Tibial nerve (tissue), 4 donors: ENCODE measurements at regions not wholly inside any gene's neighbourhood (a gene's known extent, or its start where the extent isn't known, plus 50 kb on each side); places are given as distances from the start of the nearest gene placed in this dataset.
"Not testable (repeated sequence)": the region's sequence is repeated elsewhere in the genome, so short reads cannot be mapped to it uniquely, and the experiment has no call there.

Experiments
- EP300 ChIP-seq, 2 donors: sonication (generic); formaldehyde crosslinking; IDR thresholded peaks; one replicate each; pipeline ENCODE4 v1.6.1; 2017; ENCODE audit warnings: antibody characterized with exemption in 2 of 2, mild to moderate bottlenecking in 1 of 2
- POLR2A ChIP-seq, 2 donors: fragments of 450-650 bp; IDR thresholded peaks; one replicate each; pipeline ENCODE4 v1.6.1; 2017; ENCODE audit warnings: antibody characterized with exemption in 2 of 2, mild to moderate bottlenecking in 2 of 2, moderate library complexity in 2 of 2
- TF ChIP-seq, protein P1 (sequence below), 5 experiments: fragments of 200-600 bp in 3 of 5; fragments of 450-650 bp in 2 of 5; sonication (generic) in 3 of 5; IDR thresholded peaks; one replicate each; pipeline ENCODE4 v1.5.1; 2016 to 2019; ENCODE audit warnings: antibody characterized with exemption in 5 of 5, mild to moderate bottlenecking in 3 of 5, moderate library complexity in 2 of 5

DNA sequence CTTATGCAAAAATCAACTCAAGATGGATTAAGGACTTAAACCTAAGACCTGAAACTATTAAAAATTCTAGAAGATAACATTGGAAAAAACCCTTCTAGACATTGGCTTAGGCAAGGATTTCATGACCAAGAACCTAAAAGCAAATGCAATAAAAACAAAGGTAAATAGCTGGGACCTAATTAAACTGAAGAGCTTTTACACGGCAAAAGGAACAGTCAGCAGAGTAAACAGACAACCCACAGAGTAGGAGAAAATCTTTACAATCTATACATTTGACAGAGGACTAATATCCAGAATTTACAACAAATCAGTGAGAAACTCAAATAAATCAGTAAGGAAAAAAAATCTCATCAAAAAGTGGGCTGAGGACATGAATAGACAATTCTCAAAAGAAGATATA lies 65.4 kb downstream of the RPL22L1 start:
- not testable (repeated sequence) for TF ChIP-seq EP300, POLR2A (IDR thresholded peaks at IDR 0.05)
- TF ChIP-seq, protein P1, sequence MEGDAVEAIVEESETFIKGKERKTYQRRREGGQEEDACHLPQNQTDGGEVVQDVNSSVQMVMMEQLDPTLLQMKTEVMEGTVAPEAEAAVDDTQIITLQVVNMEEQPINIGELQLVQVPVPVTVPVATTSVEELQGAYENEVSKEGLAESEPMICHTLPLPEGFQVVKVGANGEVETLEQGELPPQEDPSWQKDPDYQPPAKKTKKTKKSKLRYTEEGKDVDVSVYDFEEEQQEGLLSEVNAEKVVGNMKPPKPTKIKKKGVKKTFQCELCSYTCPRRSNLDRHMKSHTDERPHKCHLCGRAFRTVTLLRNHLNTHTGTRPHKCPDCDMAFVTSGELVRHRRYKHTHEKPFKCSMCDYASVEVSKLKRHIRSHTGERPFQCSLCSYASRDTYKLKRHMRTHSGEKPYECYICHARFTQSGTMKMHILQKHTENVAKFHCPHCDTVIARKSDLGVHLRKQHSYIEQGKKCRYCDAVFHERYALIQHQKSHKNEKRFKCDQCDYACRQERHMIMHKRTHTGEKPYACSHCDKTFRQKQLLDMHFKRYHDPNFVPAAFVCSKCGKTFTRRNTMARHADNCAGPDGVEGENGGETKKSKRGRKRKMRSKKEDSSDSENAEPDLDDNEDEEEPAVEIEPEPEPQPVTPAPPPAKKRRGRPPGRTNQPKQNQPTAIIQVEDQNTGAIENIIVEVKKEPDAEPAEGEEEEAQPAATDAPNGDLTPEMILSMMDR (IDR thresholded peaks at IDR 0.05), result not testable (repeated sequence)
